ENCODE measurements at regions not wholly inside any gene's neighbourhood (a gene's known extent, or its start where the extent isn't known, plus 50 kb on each side); places are given as distances from the start of the nearest gene placed in this dataset.

DNA sequence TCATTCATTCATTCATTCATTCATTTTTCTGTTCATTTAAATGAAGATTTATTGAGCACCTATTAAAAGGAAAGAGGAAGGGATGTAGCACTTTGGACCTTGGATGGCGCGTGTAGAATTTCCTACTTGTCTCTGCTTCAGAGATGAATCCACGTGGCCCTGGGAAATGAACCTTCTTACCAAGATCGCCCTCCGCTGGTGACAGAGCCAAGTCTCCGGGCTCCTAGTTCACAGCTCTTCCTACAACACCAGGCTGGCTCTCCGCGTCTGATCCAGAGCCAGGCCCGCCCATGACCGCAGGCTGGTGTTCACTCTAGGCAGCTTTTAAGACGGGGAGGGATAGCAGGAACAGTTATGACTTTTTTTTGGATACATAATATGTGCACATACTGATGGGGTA, 70.9 kb upstream of the PIWIL1 start:
- no peak overlapping the region for H2AFZ ChIP-seq (ENCODE audit: low read depth, low read length, poor library complexity, severe bottlenecking)
- H3K4me1 ChIP-seq (ENCODE audit: control insufficient read depth in 1 of 2, insufficient read depth in 2 of 2, low read length in 2 of 2), result no peaks in the 10 kb centered on the region
- no peak for TF ChIP-seq ZFX (IDR thresholded peaks at IDR 0.05)
- TF ChIP-seq SP1 (IDR thresholded peaks at IDR 0.05; ENCODE audit: low read depth), result no peak
- TF ChIP-seq POLR2A (IDR thresholded peaks at IDR 0.05; ENCODE audit: borderline replicate concordance, extremely low read depth, insufficient read depth, insufficient read length), result no peak
- no peak for TF ChIP-seq FOSL1 (IDR thresholded peaks at IDR 0.05; ENCODE audit: low read depth)
- no peak for TF ChIP-seq CEBPB (IDR thresholded peaks at IDR 0.05; ENCODE audit: low read depth)
- no peak for TF ChIP-seq CTCF (IDR thresholded peaks at IDR 0.05 in 2 of 3, conservative IDR thresholded peaks at IDR 0.05 in 1 of 3; ENCODE audit: borderline replicate concordance in 1 of 3, insufficient read depth in 1 of 3, low read depth in 2 of 3, low read length in 2 of 3)
- no peak for TF ChIP-seq REST (IDR thresholded peaks at IDR 0.05; ENCODE audit: low read depth)
- TF ChIP-seq MAX (IDR thresholded peaks at IDR 0.05), result no peak
- TF ChIP-seq SIN3A (IDR thresholded peaks at IDR 0.05; ENCODE audit: low read depth), result no peak
- intact Hi-C loops (cut with micrococcal nuclease), result no loop called here
- no peaks in the 10 kb centered on the region for H3K9me2 ChIP-seq (ENCODE audit: insufficient read depth)
- H3K4me2 ChIP-seq (ENCODE audit: low read length), result no peak overlapping the region
- ChIA-PET RAD21 (ENCODE audit: low non-redundant PET in 1 of 2, low total read pairs in 2 of 2, uncharacterized antibody in 2 of 2, unreplicated experiment in 2 of 2) (no interaction called here), POLR2A (no interaction called here), CTCF (no interaction called here)
- H3K27ac ChIP-seq (ENCODE audit: low read depth, low read length), result no peak overlapping the region
- no peaks in the 10 kb centered on the region for H3K79me2 ChIP-seq (ENCODE audit: insufficient read depth, low read length)
- H3K36me3 ChIP-seq (ENCODE audit: control insufficient read depth in 1 of 2, insufficient read depth in 2 of 2, low read length in 2 of 2), result no peaks in the 10 kb centered on the region
- ATAC-seq (no peak), DNase-seq (ENCODE audit: low read depth, low spot score) (no peak)
- peaks cover 0 to 5% of the 10 kb centered on the region in 2 experiments; a peak in 1 of 4 replicates for H3K9me3 ChIP-seq (ENCODE audit: control insufficient read depth in 1 of 2, insufficient read depth in 1 of 2, low read depth in 1 of 2, low read length in 2 of 2)
- H3K4me3 ChIP-seq (replicated peaks in 1 of 2; ENCODE audit: low read depth in 1 of 2, low read length in 2 of 2), result no peak overlapping the region
- no peaks in the 10 kb centered on the region for H4K20me1 ChIP-seq (ENCODE audit: insufficient read depth)
- no TSS peak for BruUV-seq (replicated peaks)
- no peaks in the 10 kb centered on the region for H3K27me3 ChIP-seq (ENCODE audit: insufficient read depth, low read length)
- H3K9ac ChIP-seq (ENCODE audit: low read length), result no peak overlapping the region

Measured in HCT116 (cell line).